Lower leg skin (tissue), 4 donors: ENCODE measurements at regions not wholly inside any gene's neighbourhood (a gene's known extent, or its start where the extent isn't known, plus 50 kb on each side); places are given as distances from the start of the nearest gene placed in this dataset.
"Not testable (repeated sequence)": the region's sequence is repeated elsewhere in the genome, so short reads cannot be mapped to it uniquely, and the experiment has no call there.

ENCODE experiments used
- DNase-seq, 2 donors: peaks; one replicate each; pipeline ENCODE4 v3.0.0-alpha.2; 2019; ENCODE audit warnings: low spot score in 2 of 2
- H3K4me3 ChIP-seq: fragments of 200-600 bp; sonication (generic); 2 replicates; pipeline ENCODE4 v1.5.1; 2017; ENCODE audit warnings: mild to moderate bottlenecking, low read depth; ENCODE audit not compliant: poor library complexity, severe bottlenecking
- CTCF ChIP-seq, 3 donors: fragments of 450-650 bp; IDR thresholded peaks; one replicate each; pipeline ENCODE4 v1.5.1; 2016; ENCODE audit warnings: antibody characterized with exemption in 3 of 3, mild to moderate bottlenecking in 3 of 3, moderate library complexity in 2 of 3
- POLR2A ChIP-seq, 2 donors: fragments of 450-650 bp; IDR thresholded peaks; one replicate each; pipeline ENCODE4 v1.6.1; 2016 to 2017; ENCODE audit warnings: antibody characterized with exemption in 2 of 2, mild to moderate bottlenecking in 1 of 2, moderate library complexity in 1 of 2
- WGBS, 2 donors: methylation state at CpG; one replicate each; pipeline ENCODE4 v1.1.5; 2018; 5-methylcytosine and 5-hydroxymethylcytosine counted together
- intact Hi-C: fragments of 100-400 bp; cut with DNase I; formaldehyde crosslinking; loops from one replicate; pipeline ENCODE4 v1.15.0; 2023; ENCODE audit warnings: low total_unique reads

- no peak overlapping the region for H3K4me3 ChIP-seq
- DNase-seq, result no peak
- TF ChIP-seq POLR2A (IDR thresholded peaks at IDR 0.05) (no peak), CTCF (IDR thresholded peaks at IDR 0.05) (no peak)
- WGBS, 2 donors, result 89 to 91% methylated on average over 4 of the region's 4 CpGs
- intact Hi-C loops, result no loop called here
Measured at GRCh38 chr3:150129166-150129565, 158.5 kb upstream of the PFN2 start.

- H3K4me3 ChIP-seq, result no peak overlapping the region
- no peak for DNase-seq
- TF ChIP-seq CTCF (IDR thresholded peaks at IDR 0.05) (no peak), POLR2A (IDR thresholded peaks at IDR 0.05) (no peak)
- WGBS, 2 donors, result 61 to 76% methylated on average over 3 of the region's 3 CpGs
- intact Hi-C loops, result no loop called here
Measured at GRCh38 chr3:150128126-150128525, 157.4 kb upstream of the PFN2 start.

GRCh38 chr3:150127011-150127490, 156.4 kb upstream of the PFN2 start:
- DNase-seq, result no peak
- intact Hi-C loops, result no loop called here
- TF ChIP-seq POLR2A (IDR thresholded peaks at IDR 0.05), result no peak
- no peak for TF ChIP-seq CTCF (IDR thresholded peaks at IDR 0.05)
- 76 to 87% methylated on average over 7 of the region's 7 CpGs for WGBS, 2 donors
- H3K4me3 ChIP-seq, result no peak overlapping the region

- DNase-seq, result no peak
- TF ChIP-seq CTCF (IDR thresholded peaks at IDR 0.05), result no peak
- no peak for TF ChIP-seq POLR2A (IDR thresholded peaks at IDR 0.05)
- intact Hi-C loops, result no loop called here
- 72 to 83% methylated on average over 2 of the region's 2 CpGs for WGBS, 2 donors
- no peak overlapping the region for H3K4me3 ChIP-seq
Measured at GRCh38 chr3:150124142-150124541, 153.4 kb upstream of the PFN2 start.

GRCh38 chr3:150123249-150123648, 152.6 kb upstream of the PFN2 start:
- DNase-seq, H3K4me3 ChIP-seq, intact Hi-C loops: not testable (repeated sequence)
- WGBS, 2 donors, result 39 to 50% methylated on average over 2 of the region's 2 CpGs

- intact Hi-C loops, result no loop called here
- TF ChIP-seq POLR2A (IDR thresholded peaks at IDR 0.05), result no peak
- DNase-seq, result no peak
- H3K4me3 ChIP-seq, result no peak overlapping the region
- 72 to 78% methylated on average over 1 of the region's 1 CpG for WGBS, 2 donors
Measured at GRCh38 chr3:150118219-150118618, 147.5 kb upstream of the PFN2 start.

GRCh38 chr3:150117076-150117475, 146.4 kb upstream of the PFN2 start:
- WGBS, 2 donors, result 90 to 100% methylated on average over 1 of the region's 1 CpG
- no peak for TF ChIP-seq CTCF (IDR thresholded peaks at IDR 0.05)
- no peak for TF ChIP-seq POLR2A (IDR thresholded peaks at IDR 0.05)
- intact Hi-C loops, result no loop called here
- H3K4me3 ChIP-seq, result no peak overlapping the region
- DNase-seq, result no peak
